Activated naive CD8-positive, alpha-beta T cell treated with anti-CD3 and anti-CD28 coated beads for 36 hours (primary cell): ENCODE measurements at regions not wholly inside any gene's neighbourhood (a gene's known extent, or its start where the extent isn't known, plus 50 kb on each side); places are given as distances from the start of the nearest gene placed in this dataset.
"Not testable (repeated sequence)": the region's sequence is repeated elsewhere in the genome, so short reads cannot be mapped to it uniquely, and the experiment has no call there.

ENCODE experiments used
- DNase-seq: peaks from one replicate; pipeline ENCODE4 v3.0.0; 2021
- H3K27ac Mint-ChIP-seq: one replicate; pipeline ENCODE4 v1.8.0; 2022; ENCODE audit warnings: mild to moderate bottlenecking, moderate library complexity, mixed read lengths
- H3K27me3 Mint-ChIP-seq: one replicate; pipeline ENCODE4 v1.8.0; 2022; ENCODE audit warnings: mild to moderate bottlenecking, mixed read lengths
- H3K36me3 Mint-ChIP-seq: one replicate; pipeline ENCODE4 v1.8.0; 2021; ENCODE audit warnings: mild to moderate bottlenecking, mixed read lengths
- H3K4me1 Mint-ChIP-seq: one replicate; pipeline ENCODE4 v1.8.0; 2021; ENCODE audit warnings: mixed read lengths
- H3K4me3 Mint-ChIP-seq: one replicate; pipeline ENCODE4 v1.8.0; 2022; ENCODE audit warnings: mild to moderate bottlenecking, moderate library complexity, mixed read lengths
- H3K9me3 Mint-ChIP-seq: one replicate; pipeline ENCODE4 v1.8.0; 2022; ENCODE audit warnings: mixed read lengths

- no peaks in the 10 kb centered on the region for H3K9me3 Mint-ChIP-seq
- H3K4me1 Mint-ChIP-seq: no peaks in the 10 kb centered on the region
- no peak for DNase-seq
- H3K27ac Mint-ChIP-seq: no peak overlapping the region
- peaks cover 6% of the 10 kb centered on the region for H3K27me3 Mint-ChIP-seq
- no peak overlapping the region for H3K4me3 Mint-ChIP-seq
- H3K36me3 Mint-ChIP-seq: no peaks in the 10 kb centered on the region
These were observed 301.7 kb downstream of the PAX3 start for GRCh38 chr2:221997100-221997499.

GRCh38 chr2:221994926-221995325, 303.9 kb downstream of the PAX3 start:
- no peaks in the 10 kb centered on the region for H3K36me3 Mint-ChIP-seq
- H3K4me3 Mint-ChIP-seq: no peak overlapping the region
- H3K27me3 Mint-ChIP-seq: peaks cover 6% of the 10 kb centered on the region
- no peak overlapping the region for H3K27ac Mint-ChIP-seq
- H3K4me1 Mint-ChIP-seq: no peaks in the 10 kb centered on the region
- H3K9me3 Mint-ChIP-seq: peaks cover 1% of the 10 kb centered on the region
- DNase-seq: no peak

GRCh38 chr2:221984376-221984775, 314.4 kb downstream of the PAX3 start:
- not testable (repeated sequence) for H3K27ac Mint-ChIP-seq, H3K9me3 Mint-ChIP-seq, H3K36me3 Mint-ChIP-seq, H3K4me1 Mint-ChIP-seq, H3K27me3 Mint-ChIP-seq, H3K4me3 Mint-ChIP-seq, DNase-seq

GRCh38 chr2:221981912-221982470, 316.8 kb downstream of the PAX3 start:
- no peak overlapping the region for H3K27ac Mint-ChIP-seq
- no peaks in the 10 kb centered on the region for H3K4me1 Mint-ChIP-seq
- H3K27me3 Mint-ChIP-seq: no peaks in the 10 kb centered on the region
- no peak overlapping the region for H3K4me3 Mint-ChIP-seq
- H3K36me3 Mint-ChIP-seq: no peaks in the 10 kb centered on the region
- peaks cover under 1% of the 10 kb centered on the region for H3K9me3 Mint-ChIP-seq
- DNase-seq: no peak

GRCh38 chr2:221975151-221975550, 323.6 kb downstream of the PAX3 start:
- Mint-ChIP-seq H3K9me3 (peaks cover 3% of the 10 kb centered on the region), H3K36me3 (no peaks in the 10 kb centered on the region), H3K27ac (no peak overlapping the region), H3K4me3 (no peak overlapping the region), H3K4me1 (no peaks in the 10 kb centered on the region), H3K27me3 (no peaks in the 10 kb centered on the region)
- no peak for DNase-seq

GRCh38 chr2:221973902-221974301, 324.9 kb downstream of the PAX3 start:
- H3K27ac Mint-ChIP-seq: no peak overlapping the region
- peaks cover 3% of the 10 kb centered on the region for H3K9me3 Mint-ChIP-seq
- DNase-seq: no peak
- no peaks in the 10 kb centered on the region for H3K36me3 Mint-ChIP-seq
- H3K4me3 Mint-ChIP-seq: no peak overlapping the region
- H3K27me3 Mint-ChIP-seq: no peaks in the 10 kb centered on the region
- no peaks in the 10 kb centered on the region for H3K4me1 Mint-ChIP-seq

- H3K36me3 Mint-ChIP-seq: no peaks in the 10 kb centered on the region
- H3K4me3 Mint-ChIP-seq: no peak overlapping the region
- no peaks in the 10 kb centered on the region for H3K27me3 Mint-ChIP-seq
These were observed 325.3 kb downstream of the PAX3 start for GRCh38 chr2:221973502-221973901.

GRCh38 chr2:221972813-221973478, 325.9 kb downstream of the PAX3 start:
- DNase-seq: no peak
- H3K4me3 Mint-ChIP-seq: no peak overlapping the region
- H3K4me1 Mint-ChIP-seq: no peaks in the 10 kb centered on the region
- H3K36me3 Mint-ChIP-seq: no peaks in the 10 kb centered on the region
- H3K27me3 Mint-ChIP-seq: no peaks in the 10 kb centered on the region
- H3K9me3 Mint-ChIP-seq: peaks cover 3% of the 10 kb centered on the region
- no peak overlapping the region for H3K27ac Mint-ChIP-seq

More at GRCh38 chr2:221973502-221973901, 325.3 kb downstream of the PAX3 start:
- H3K9me3 Mint-ChIP-seq: peaks cover 3% of the 10 kb centered on the region
- no peak overlapping the region for H3K27ac Mint-ChIP-seq
- no peaks in the 10 kb centered on the region for H3K4me1 Mint-ChIP-seq
- DNase-seq: no peak

GRCh38 chr2:221970389-221970788, 328.4 kb downstream of the PAX3 start:
- H3K36me3 Mint-ChIP-seq: no peaks in the 10 kb centered on the region
- no peak for DNase-seq
- H3K9me3 Mint-ChIP-seq: peaks cover 1% of the 10 kb centered on the region
- H3K4me1 Mint-ChIP-seq: no peaks in the 10 kb centered on the region
- no peak overlapping the region for H3K4me3 Mint-ChIP-seq
- no peaks in the 10 kb centered on the region for H3K27me3 Mint-ChIP-seq
- no peak overlapping the region for H3K27ac Mint-ChIP-seq

GRCh38 chr2:221969830-221970144, 329.0 kb downstream of the PAX3 start:
- peaks cover 1% of the 10 kb centered on the region for H3K9me3 Mint-ChIP-seq
- H3K36me3 Mint-ChIP-seq: no peaks in the 10 kb centered on the region
- H3K4me3 Mint-ChIP-seq: no peak overlapping the region
- H3K27me3 Mint-ChIP-seq: no peaks in the 10 kb centered on the region
- no peaks in the 10 kb centered on the region for H3K4me1 Mint-ChIP-seq
- no peak overlapping the region for H3K27ac Mint-ChIP-seq
- no peak for DNase-seq

- Mint-ChIP-seq H3K27me3 (no peaks in the 10 kb centered on the region), H3K4me1 (no peaks in the 10 kb centered on the region), H3K4me3 (no peak overlapping the region), H3K9me3 (no peaks in the 10 kb centered on the region), H3K36me3 (no peaks in the 10 kb centered on the region), H3K27ac (no peak overlapping the region)
- no peak for DNase-seq
These were observed 329.5 kb downstream of the PAX3 start for GRCh38 chr2:221969087-221969829.

GRCh38 chr2:221962186-221962585, 336.6 kb downstream of the PAX3 start:
- Mint-ChIP-seq H3K36me3 (no peaks in the 10 kb centered on the region), H3K4me1 (no peaks in the 10 kb centered on the region), H3K4me3 (no peak overlapping the region), H3K9me3 (peaks cover 5% of the 10 kb centered on the region), H3K27ac (no peak overlapping the region), H3K27me3 (no peaks in the 10 kb centered on the region)
- no peak for DNase-seq

GRCh38 chr2:221961561-221961960, 337.2 kb downstream of the PAX3 start:
- H3K4me3 Mint-ChIP-seq: no peak overlapping the region
- no peak overlapping the region for H3K27ac Mint-ChIP-seq
- no peak for DNase-seq
- no peaks in the 10 kb centered on the region for H3K27me3 Mint-ChIP-seq
- H3K36me3 Mint-ChIP-seq: no peaks in the 10 kb centered on the region
- H3K4me1 Mint-ChIP-seq: no peaks in the 10 kb centered on the region
- H3K9me3 Mint-ChIP-seq: peaks cover 5% of the 10 kb centered on the region

GRCh38 chr2:221958224-221958623, 340.6 kb downstream of the PAX3 start:
- Mint-ChIP-seq H3K4me1 (no peaks in the 10 kb centered on the region), H3K27me3 (no peaks in the 10 kb centered on the region), H3K27ac (no peak overlapping the region), H3K36me3 (no peaks in the 10 kb centered on the region), H3K4me3 (no peak overlapping the region), H3K9me3 (peaks cover 5% of the 10 kb centered on the region)
- DNase-seq: no peak

- Mint-ChIP-seq H3K4me3 (no peak overlapping the region), H3K27me3 (peaks cover 3% of the 10 kb centered on the region), H3K36me3 (no peaks in the 10 kb centered on the region), H3K9me3 (no peaks in the 10 kb centered on the region), H3K4me1 (no peaks in the 10 kb centered on the region), H3K27ac (no peak overlapping the region)
- no peak for DNase-seq
These were observed 350.7 kb downstream of the PAX3 start for GRCh38 chr2:221948076-221948475.

- H3K9me3 Mint-ChIP-seq, H3K27ac Mint-ChIP-seq, H3K4me1 Mint-ChIP-seq, DNase-seq, H3K4me3 Mint-ChIP-seq, H3K36me3 Mint-ChIP-seq, H3K27me3 Mint-ChIP-seq: not testable (repeated sequence)
These were observed 354.3 kb downstream of the PAX3 start for GRCh38 chr2:221944452-221944851.
